ENCODE measurements at regions not wholly inside any gene's neighbourhood (a gene's known extent, or its start where the extent isn't known, plus 50 kb on each side); places are given as distances from the start of the nearest gene placed in this dataset.

DNA sequence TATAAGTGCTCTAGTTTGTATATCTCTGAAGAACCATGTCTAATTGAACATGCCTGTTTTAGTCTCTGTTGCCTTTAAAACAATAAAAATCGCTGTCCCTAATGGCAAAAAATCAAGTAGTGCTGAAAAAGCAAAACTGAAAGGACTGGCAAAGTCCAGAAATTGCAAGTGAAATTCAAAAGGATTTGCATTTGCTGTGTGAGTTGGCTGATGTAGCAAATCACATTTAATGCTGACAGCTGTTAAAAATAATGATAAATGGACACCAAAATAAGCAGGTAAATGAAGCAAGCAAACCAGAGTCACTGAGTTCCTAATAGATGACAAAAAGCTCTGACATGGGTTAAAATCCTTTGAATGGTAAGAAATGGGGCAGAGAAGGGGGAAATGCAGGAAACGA is 874.1 kb downstream of the GRM8 start:
- DNase-seq: no peak

GRCh38 chr7:126370038-126370668 is 882.6 kb downstream of the GRM8 start:
- no peak for DNase-seq

DNA sequence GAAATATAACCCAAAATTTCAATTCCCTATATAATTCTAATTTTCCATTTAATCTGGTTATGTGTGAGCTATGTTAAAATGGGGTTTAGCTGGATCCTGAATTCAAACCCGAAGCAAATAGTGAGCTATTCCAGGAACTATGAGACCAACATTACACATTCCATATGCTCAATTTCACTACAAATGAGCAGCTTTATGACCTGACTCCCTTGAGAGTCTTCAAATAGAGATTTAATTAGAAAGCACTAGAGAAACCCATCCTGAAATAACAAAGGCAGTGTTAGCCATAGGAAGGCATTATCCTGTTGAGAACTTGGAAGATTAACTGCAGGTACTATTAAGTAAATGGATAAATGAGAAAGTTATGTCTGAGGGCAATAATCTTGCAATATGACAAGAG is 890.0 kb downstream of the GRM8 start:
- DNase-seq: peak in 1 of 2 experiments; percentile 61

DNA sequence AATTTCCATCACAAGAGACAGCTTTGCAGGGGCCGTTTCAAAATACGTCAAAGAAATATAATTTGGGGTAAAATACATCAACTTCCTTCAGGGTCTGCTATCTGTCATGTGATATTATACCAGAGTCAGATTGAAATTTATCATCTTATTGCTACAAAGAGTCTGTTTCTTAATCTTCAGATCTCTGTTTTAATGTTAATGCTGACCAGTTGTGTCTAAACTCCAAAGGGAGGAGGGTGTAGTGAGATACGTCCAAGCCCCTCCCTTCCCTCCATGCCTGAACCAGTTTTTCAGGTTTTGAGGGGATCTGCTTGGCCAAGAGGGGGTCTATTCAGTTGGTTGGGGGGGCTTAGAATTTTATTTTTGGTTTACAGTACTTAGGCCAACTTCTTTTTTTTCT is 891.6 kb downstream of the GRM8 start:
- no peak for DNase-seq

DNA sequence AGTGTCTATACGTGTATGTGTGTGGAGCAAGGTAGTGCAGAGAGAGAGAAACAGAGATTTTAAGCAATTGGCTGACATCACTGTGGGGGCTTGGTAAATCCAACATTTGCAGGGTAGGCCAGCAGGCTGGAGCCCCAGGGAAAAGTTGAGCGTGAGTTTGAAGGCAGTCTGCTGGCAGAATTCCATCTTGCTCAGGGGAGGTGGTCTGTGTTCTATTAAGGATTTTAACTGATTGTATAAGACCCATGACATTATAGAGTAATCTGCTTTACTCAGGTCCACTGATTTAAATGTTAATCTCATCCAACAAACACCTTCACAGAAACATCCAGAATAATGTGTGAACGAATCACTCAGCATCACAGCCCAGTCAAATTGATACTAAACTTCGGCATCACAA is 912.9 kb downstream of the GRM8 start:
- DNase-seq: no peak

GRCh38 chr7:126305671-126306070 is 947.1 kb downstream of the GRM8 start:
- no peak for DNase-seq

DNA sequence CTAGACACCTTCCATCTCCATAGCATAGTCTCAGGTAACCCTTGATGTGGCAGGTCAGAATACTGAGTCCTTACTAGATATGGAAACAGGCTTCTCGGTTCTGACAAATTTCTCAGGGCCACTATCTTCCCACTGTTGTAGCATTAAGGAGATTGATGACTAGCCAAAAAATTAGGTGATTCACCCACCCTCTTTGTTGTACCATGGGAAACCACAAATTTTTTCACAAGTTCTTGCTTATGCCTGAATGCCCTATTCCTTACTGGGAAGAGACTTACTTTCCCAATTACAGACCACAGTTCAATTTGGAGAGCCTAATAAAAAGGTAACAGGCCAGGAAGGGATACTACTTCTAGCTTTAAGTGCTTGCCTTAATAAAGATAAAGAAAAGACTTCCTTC is 948.8 kb downstream of the GRM8 start:
- DNase-seq: no peak

DNA sequence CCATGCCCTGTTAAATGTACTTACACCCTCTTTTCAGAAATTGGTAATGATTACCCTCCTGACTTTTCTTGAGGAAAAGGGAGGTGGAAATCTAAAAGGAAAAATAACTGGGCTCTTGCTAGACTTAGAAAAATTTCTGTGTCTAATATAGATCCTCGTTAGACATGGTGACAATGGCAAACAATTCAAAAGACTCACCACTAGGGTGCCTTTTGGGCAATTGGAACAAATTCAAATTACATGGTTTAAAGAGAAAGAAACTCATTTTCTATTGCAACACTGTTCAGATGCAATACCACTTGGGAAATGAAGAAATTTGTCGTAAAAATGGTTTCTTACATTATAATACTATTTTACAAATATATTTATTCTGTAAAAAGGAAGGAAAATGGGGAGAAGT is 950.1 kb downstream of the GRM8 start:
- DNase-seq: peak in 1 of 2 experiments; percentile 3

GRCh38 chr7:126286317-126286716 is 966.4 kb downstream of the GRM8 start:
- no peak for DNase-seq

- DNase-seq: no peak
Observed at GRCh38 chr7:126236261-126236660, 1016.5 kb downstream of the GRM8 start.

- DNase-seq: no peak
Observed at GRCh38 chr7:126228356-126229061, 1024.2 kb downstream of the GRM8 start.

- no peak for DNase-seq
Observed at GRCh38 chr7:126227643-126228042, 1025.1 kb downstream of the GRM8 start.

DNA sequence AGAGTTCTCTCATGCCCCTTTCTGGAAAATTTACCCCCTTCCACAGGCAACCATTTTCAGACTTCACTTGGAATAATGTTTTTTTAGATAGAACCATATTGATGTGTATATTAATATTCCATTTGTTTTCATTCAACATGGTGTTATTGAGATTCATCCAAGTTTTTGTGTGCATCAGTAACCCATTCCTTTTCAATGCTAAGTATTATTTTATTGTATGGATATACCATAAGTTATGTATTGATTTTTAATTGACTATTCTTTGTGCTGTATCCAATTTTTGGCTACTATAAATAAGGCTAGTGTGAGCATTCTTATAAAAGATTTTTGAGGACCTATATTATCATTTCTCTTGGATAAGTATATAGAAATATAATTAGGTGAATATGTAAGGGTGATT is 1025.7 kb downstream of the GRM8 start:
- no peak for DNase-seq

DNA sequence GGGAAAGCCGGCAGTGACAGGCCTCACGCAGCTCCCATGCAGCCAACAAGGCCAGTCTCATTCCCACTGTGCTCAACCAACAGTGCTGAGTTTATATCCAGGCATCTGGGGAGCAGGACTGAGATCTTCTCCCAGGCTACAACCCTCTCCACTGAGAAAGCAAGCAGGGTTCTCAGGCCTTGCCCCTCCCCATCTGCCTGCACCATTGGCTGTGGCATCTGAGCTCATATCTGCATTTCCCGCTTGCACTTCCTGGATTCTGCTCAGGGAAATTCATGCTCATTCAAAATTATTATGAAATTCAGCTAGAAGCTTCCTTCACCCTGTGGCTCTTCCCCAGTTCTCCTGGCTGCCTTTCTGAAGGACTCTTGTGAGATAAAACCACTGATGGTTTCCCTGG is 1029.0 kb downstream of the GRM8 start:
- no peak for DNase-seq

DNA sequence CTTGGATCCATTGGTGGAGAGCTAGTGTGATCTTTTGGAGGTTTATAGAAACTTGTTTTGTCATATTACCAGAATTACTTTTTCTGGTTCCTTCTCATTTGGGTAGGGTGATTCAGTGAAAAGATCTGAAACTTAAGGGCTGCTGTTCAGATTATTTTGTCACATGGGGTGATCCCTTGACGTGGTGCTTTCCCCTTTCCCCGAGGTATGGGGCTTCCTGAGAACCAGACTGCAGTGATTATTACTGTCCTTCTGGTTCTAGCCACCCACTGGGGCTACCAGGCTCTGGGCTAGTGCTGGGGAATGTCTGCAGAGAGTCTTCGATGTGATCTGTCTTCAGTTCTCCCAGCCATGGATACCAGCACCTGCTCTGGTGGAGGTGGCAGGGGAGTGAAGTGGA is 1030.0 kb downstream of the GRM8 start:
- no peak for DNase-seq

DNA sequence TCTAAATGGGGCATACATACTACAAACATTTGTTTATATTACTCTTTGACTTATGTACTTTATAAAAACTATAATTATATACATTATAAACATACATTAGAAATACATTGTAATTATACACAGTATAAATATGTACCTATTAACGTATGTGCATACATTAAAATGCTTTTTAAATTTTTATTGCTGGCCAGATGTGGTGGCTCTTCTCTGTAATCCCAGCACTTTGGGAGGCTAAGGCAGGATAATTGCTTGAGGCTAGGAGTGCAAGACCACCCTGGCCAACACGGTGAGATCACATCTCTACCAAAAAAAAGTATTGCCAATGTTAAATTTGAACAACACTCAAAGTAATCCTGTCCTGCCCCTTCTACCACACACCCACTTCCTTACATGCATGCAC is 1037.0 kb downstream of the GRM8 start:
- peak; percentile 24 to 63 for DNase-seq

- no peak for DNase-seq
Observed at GRCh38 chr7:126213876-126214275, 1038.9 kb downstream of the GRM8 start.

DNA sequence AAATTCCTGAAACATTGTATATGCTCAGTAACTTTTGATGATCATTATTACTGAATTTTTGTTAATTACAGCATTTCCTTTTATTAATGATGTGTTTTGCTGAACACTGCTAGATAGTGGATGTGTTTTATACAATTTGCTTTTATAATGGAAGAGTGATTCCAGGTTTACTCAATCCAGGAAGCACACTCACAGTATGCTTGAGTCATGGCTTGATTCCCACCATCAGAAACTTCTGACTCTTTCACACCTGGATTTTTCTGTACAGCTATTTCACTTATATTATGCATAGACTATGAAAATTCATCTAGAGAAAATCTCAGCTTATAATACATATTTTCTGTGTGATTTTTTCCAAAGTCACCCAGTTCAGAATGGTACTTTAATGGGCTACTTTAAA is 1040.9 kb downstream of the GRM8 start:
- no peak for DNase-seq

DNA sequence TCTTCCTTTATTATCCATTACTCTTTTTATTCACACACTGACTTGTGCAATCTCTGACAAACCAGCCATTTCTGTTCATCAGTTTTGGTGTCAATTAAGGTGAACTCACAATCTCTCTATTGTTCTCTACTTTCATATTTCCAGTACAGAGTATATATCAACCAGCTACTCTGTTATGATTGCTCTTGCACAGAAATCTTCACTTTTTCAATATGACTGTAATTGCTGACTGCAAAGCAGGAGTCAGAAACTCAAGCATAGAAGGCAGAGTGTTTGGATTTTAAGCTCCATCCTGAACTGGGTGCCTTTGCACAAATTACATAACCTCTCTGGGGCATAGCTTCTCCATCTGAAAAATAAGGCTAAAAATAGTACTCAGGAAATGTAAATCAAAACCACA is 1042.0 kb downstream of the GRM8 start:
- no peak for DNase-seq

DNA sequence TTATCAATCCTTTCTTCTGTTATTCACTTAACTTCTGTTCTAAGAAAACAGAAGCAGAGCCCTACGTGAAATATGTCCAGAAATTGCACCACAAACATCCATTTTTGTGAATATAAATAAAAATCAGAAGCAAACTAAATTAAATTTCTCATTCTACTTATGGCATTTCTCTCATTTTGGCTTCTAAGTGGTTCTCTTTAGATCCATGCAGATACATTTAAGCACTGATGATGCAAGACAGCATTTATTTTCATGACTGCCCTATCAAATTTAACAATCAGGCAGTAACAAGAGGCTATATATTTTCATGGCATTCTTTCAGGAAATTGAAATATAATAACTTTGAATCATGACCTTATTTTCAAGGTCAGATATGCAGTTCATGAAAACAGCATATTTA is 1049.6 kb downstream of the GRM8 start:
- no peak for DNase-seq

- DNase-seq: no peak
Observed at GRCh38 chr7:126202177-126202576, 1050.6 kb downstream of the GRM8 start.

GRCh38 chr7:126185959-126186580 is 1066.7 kb downstream of the GRM8 start:
- peak; percentile 23 to 35 for DNase-seq

- DNase-seq: no peak
Observed at GRCh38 chr7:126179916-126180315, 1072.8 kb downstream of the GRM8 start.

DNA sequence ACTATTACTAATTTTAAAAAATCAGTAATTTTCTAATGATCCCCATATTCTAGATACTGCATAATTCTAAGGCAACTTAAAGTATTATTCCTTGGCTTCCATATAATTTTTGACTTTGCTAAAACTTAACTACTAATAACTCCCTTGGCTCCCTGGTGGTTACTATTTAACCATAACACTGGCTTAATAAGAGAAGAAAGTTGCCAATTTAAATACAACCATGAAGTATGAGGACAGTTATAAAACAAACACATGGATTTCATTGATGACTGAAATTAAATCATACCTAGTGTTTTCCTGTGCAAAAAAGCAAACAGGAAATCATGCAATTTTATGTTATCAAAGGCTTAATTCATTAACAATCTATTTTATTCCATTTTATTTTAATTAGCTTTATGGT is 1073.9 kb downstream of the GRM8 start:
- DNase-seq: no peak

DNA sequence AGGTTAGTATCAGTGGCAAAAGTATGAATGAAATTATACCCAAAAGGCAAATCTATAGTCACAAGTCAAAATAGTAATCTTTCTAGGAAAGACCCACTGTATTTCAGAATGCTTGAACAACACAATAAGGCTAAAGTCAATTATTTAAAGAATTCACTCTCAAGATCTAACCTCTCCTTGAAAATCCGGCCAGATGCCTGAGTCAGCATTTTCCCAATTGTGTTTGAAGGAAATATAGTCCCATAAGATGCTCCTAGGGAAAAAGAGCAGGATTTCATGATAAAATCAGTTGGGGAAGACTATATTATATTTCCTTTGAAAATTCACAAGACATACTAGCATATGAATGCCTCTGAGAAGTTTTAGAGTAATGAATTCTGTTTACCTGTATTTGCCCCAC is 1075.0 kb downstream of the GRM8 start:
- no peak for DNase-seq
